Endodermal cell (in vitro differentiated cells): ENCODE measurements at regions not wholly inside any gene's neighbourhood (a gene's known extent, or its start where the extent isn't known, plus 50 kb on each side); places are given as distances from the start of the nearest gene placed in this dataset.

Experiments
- DNase-seq: peaks from one replicate; pipeline ENCODE4 v3.0.0-alpha.2; 2017
- H3K27ac ChIP-seq: 2 replicates; pipeline ENCODE4 v1.5.1; 2013; ENCODE audit warnings: mild to moderate bottlenecking, low read depth, low read length, moderate library complexity
- H3K27me3 ChIP-seq: 2 replicates; pipeline ENCODE4 v1.6.1; 2013; ENCODE audit warnings: mild to moderate bottlenecking, low read length, moderate library complexity; ENCODE audit not compliant: insufficient read depth, control insufficient read depth, poor library complexity, severe bottlenecking
- H3K36me3 ChIP-seq: 2 replicates; pipeline ENCODE4 v1.7.0; 2013; ENCODE audit warnings: mild to moderate bottlenecking, low read length, moderate library complexity; ENCODE audit not compliant: control insufficient read depth, insufficient read depth
- H3K4me1 ChIP-seq: one replicate; pipeline ENCODE4 v1.7.0; 2013; ENCODE audit warnings: low read length; ENCODE audit not compliant: control insufficient read depth, insufficient read depth
- H3K4me3 ChIP-seq: 2 replicates; pipeline ENCODE4 v1.5.1; 2013; ENCODE audit warnings: mild to moderate bottlenecking, low read length, moderate library complexity
- H3K9ac ChIP-seq: 2 replicates; pipeline ENCODE4 v1.6.1; 2013; ENCODE audit warnings: mild to moderate bottlenecking, low read length, moderate library complexity; ENCODE audit not compliant: poor library complexity, severe bottlenecking; ENCODE audit errors: extremely low read depth
- H3K9me3 ChIP-seq: 2 replicates; pipeline ENCODE4 v1.6.1; 2013; ENCODE audit warnings: mild to moderate bottlenecking, low read length, moderate library complexity; ENCODE audit not compliant: control insufficient read depth
- H3K27ac Mint-ChIP-seq: 2 replicates; pipeline ENCODE4 v1.8.0; 2020; ENCODE audit warnings: mixed read lengths
- H3K27me3 Mint-ChIP-seq: 2 replicates; pipeline ENCODE4 v1.8.0; 2021; ENCODE audit warnings: mild to moderate bottlenecking, mixed read lengths; ENCODE audit not compliant: insufficient read depth
- H3K36me3 Mint-ChIP-seq: 2 replicates; pipeline ENCODE4 v1.8.0; 2020; ENCODE audit warnings: low read depth, mixed read lengths
- H3K4me1 Mint-ChIP-seq: 2 replicates; pipeline ENCODE4 v1.8.0; 2020; ENCODE audit warnings: mixed read lengths
- H3K4me3 Mint-ChIP-seq: 2 replicates; pipeline ENCODE4 v1.8.0; 2020; ENCODE audit warnings: mild to moderate bottlenecking, moderate library complexity, mixed read lengths
- H3K9me3 Mint-ChIP-seq: 2 replicates; pipeline ENCODE4 v1.8.0; 2020; ENCODE audit warnings: mild to moderate bottlenecking, mixed read lengths
- WGBS, 2 experiments: methylation state at CpG; one replicate each; pipeline versions ENCODE4 v1.1.5 to v1.1.7; 2013; ENCODE audit warnings: missing lambda C conversion rate in 2 of 2, mixed read lengths in 1 of 2; ENCODE audit not compliant: insufficient coverage in 1 of 2, insufficient read length in 1 of 2; 5-methylcytosine and 5-hydroxymethylcytosine counted together
- TF ChIP-seq, protein P1 (sequence below): fragments of 200-600 bp; sonication (generic); conservative IDR thresholded peaks from 2 replicates; pipeline ENCODE4 v1.5.0; 2021; ENCODE audit warnings: antibody characterized with exemption, mild to moderate bottlenecking

DNA sequence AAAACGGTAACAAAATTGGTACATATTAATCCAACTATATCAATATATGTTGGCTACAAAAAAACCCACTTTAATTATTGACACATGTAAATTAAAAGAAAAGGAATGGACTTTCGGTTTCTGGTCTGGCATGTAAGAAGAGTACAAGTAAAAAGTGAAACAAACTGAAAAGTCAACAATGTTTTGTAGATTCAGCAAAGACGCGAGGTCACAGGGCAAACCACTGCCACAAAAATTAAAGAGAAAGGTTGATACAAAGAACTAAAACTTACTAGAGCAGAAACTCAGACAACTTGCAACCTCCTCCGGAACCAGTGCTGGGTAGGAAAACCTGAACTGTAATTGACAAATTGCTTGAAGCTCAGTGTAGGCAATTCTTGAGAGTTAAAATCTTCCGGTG is 110.6 kb upstream of the ARPP21 start:
- H3K4me1 ChIP-seq, result no peaks in the 10 kb centered on the region
- H3K27ac Mint-ChIP-seq, result no peak overlapping the region
- H3K27me3 ChIP-seq, result no peaks in the 10 kb centered on the region
- no peak for DNase-seq
- H3K4me1 Mint-ChIP-seq, result peaks cover 28% of the 10 kb centered on the region
- H3K9me3 Mint-ChIP-seq, result no peaks in the 10 kb centered on the region
- H3K36me3 Mint-ChIP-seq, result no peaks in the 10 kb centered on the region
- WGBS, 2 experiments, result 96% methylated on average over 5 of the region's 6 CpGs; no CpG with 5 or more reads in 1 of the 2 experiments
- H3K27ac ChIP-seq, result no peak overlapping the region
- H3K9me3 ChIP-seq, result peaks cover 11% of the 10 kb centered on the region
- no peaks in the 10 kb centered on the region for H3K36me3 ChIP-seq
- H3K9ac ChIP-seq, result no peak overlapping the region
- no peaks in the 10 kb centered on the region for H3K27me3 Mint-ChIP-seq
- TF ChIP-seq, protein P1, sequence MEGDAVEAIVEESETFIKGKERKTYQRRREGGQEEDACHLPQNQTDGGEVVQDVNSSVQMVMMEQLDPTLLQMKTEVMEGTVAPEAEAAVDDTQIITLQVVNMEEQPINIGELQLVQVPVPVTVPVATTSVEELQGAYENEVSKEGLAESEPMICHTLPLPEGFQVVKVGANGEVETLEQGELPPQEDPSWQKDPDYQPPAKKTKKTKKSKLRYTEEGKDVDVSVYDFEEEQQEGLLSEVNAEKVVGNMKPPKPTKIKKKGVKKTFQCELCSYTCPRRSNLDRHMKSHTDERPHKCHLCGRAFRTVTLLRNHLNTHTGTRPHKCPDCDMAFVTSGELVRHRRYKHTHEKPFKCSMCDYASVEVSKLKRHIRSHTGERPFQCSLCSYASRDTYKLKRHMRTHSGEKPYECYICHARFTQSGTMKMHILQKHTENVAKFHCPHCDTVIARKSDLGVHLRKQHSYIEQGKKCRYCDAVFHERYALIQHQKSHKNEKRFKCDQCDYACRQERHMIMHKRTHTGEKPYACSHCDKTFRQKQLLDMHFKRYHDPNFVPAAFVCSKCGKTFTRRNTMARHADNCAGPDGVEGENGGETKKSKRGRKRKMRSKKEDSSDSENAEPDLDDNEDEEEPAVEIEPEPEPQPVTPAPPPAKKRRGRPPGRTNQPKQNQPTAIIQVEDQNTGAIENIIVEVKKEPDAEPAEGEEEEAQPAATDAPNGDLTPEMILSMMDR, result no peak
- no peak overlapping the region for H3K4me3 ChIP-seq
- no peak overlapping the region for H3K4me3 Mint-ChIP-seq

DNA sequence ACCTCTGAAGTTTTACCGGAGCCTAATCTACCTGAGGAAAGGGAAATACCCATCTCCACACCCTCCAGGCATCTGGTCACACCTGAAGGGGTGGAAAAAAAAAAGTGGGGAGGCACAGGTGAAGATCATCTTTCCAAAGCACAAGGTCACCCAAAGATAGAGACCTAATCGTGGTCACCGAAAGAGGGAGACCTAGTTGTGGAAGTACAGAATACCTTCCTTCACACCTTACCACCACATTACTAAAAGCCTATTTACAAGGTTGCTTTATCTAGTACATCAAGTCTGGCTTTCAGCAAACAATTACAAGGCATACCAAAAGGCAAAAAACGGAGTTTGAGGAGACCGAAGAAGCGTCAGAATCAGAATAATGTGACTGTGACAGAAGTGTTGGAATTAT is 110.0 kb upstream of the ARPP21 start:
- H3K4me3 Mint-ChIP-seq, result no peak overlapping the region
- H3K27me3 Mint-ChIP-seq, result no peaks in the 10 kb centered on the region
- H3K4me1 Mint-ChIP-seq, result peaks cover 25% of the 10 kb centered on the region

DNA sequence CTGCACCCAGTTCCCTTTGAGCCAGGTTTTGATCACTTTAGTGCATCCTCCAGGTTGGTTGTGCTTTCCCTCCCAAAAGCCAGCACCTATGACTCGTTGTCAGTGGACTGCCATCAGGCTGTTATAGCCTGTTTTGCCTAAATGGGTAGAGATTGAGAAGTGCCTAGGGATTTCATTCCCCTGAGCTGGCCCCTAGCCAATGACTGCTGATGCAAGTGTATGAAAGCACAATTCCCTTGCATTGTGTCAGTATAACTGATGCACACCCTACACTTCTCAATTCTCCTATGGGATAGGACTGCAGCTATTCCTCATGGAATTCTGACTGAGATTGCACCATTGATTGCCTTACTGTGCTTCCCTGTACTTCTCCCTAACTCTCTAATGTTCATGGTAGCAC is 102.1 kb upstream of the ARPP21 start:
- Histone ChIP-seq H3K27me3 (no peaks in the 10 kb centered on the region), H3K4me1 (no peaks in the 10 kb centered on the region), H3K9ac (no peak overlapping the region), H3K4me3 (no peak overlapping the region), H3K9me3 (no peaks in the 10 kb centered on the region), H3K36me3 (no peaks in the 10 kb centered on the region), H3K27ac (no peak overlapping the region)
- WGBS, 2 experiments, result 84% methylated on average over 1 of the region's 1 CpG; no CpG with 5 or more reads in 1 of the 2 experiments
- H3K4me1 Mint-ChIP-seq, result peaks cover 4% of the 10 kb centered on the region
- no peak for DNase-seq
- TF ChIP-seq, protein P1, result no peak
- no peaks in the 10 kb centered on the region for H3K9me3 Mint-ChIP-seq
- no peak overlapping the region for H3K27ac Mint-ChIP-seq
- H3K27me3 Mint-ChIP-seq, result peaks cover 5% of the 10 kb centered on the region
- H3K4me3 Mint-ChIP-seq, result no peak overlapping the region
- no peaks in the 10 kb centered on the region for H3K36me3 Mint-ChIP-seq

More for the DNA sequence above, 110.0 kb upstream of the ARPP21 start:
- Histone ChIP-seq H3K27ac (no peak overlapping the region), H3K36me3 (no peaks in the 10 kb centered on the region), H3K4me1 (no peaks in the 10 kb centered on the region), H3K9me3 (peaks cover 11% of the 10 kb centered on the region), H3K9ac (no peak overlapping the region), H3K27me3 (no peaks in the 10 kb centered on the region), H3K4me3 (no peak overlapping the region)
- Mint-ChIP-seq H3K9me3 (no peaks in the 10 kb centered on the region), H3K27ac (no peak overlapping the region), H3K36me3 (no peaks in the 10 kb centered on the region)
- DNase-seq, result no peak
- TF ChIP-seq, protein P1, result no peak
- WGBS, 2 experiments, result 95 to 96% methylated on average over 3 to 6 of the region's 6 CpGs
